Testis (tissue), 2 donors: ENCODE measurements at regions not wholly inside any gene's neighbourhood (a gene's known extent, or its start where the extent isn't known, plus 50 kb on each side); places are given as distances from the start of the nearest gene placed in this dataset.

Experiments used
- POLR2A ChIP-seq: fragments of 450-650 bp; IDR thresholded peaks from one replicate; pipeline ENCODE4 v1.6.1; 2017; ENCODE audit warnings: antibody characterized with exemption, mild to moderate bottlenecking, moderate library complexity
- TF ChIP-seq, protein P1 (sequence below), 3 experiments: fragments of 450-650 bp in 2 of 3; fragments of 200-600 bp in 1 of 3; sonication (generic) in 1 of 3; IDR thresholded peaks; one replicate each; pipeline ENCODE4 v1.5.1; 2016 to 2019; ENCODE audit warnings: antibody characterized with exemption in 3 of 3, mild to moderate bottlenecking in 2 of 3, moderate library complexity in 1 of 3

GRCh38 chr13:90311929-90312328 lies 1035.6 kb upstream of the MIR17HG start:
- TF ChIP-seq, protein P1, sequence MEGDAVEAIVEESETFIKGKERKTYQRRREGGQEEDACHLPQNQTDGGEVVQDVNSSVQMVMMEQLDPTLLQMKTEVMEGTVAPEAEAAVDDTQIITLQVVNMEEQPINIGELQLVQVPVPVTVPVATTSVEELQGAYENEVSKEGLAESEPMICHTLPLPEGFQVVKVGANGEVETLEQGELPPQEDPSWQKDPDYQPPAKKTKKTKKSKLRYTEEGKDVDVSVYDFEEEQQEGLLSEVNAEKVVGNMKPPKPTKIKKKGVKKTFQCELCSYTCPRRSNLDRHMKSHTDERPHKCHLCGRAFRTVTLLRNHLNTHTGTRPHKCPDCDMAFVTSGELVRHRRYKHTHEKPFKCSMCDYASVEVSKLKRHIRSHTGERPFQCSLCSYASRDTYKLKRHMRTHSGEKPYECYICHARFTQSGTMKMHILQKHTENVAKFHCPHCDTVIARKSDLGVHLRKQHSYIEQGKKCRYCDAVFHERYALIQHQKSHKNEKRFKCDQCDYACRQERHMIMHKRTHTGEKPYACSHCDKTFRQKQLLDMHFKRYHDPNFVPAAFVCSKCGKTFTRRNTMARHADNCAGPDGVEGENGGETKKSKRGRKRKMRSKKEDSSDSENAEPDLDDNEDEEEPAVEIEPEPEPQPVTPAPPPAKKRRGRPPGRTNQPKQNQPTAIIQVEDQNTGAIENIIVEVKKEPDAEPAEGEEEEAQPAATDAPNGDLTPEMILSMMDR (IDR thresholded peaks at IDR 0.05): no peak
- TF ChIP-seq POLR2A: no peak
